Tibial nerve (tissue), 4 donors: ENCODE measurements at regions not wholly inside any gene's neighbourhood (a gene's known extent, or its start where the extent isn't known, plus 50 kb on each side); places are given as distances from the start of the nearest gene placed in this dataset.

Experiments used
- CTCF ChIP-seq, 5 experiments: fragments of 200-600 bp in 3 of 5; fragments of 450-650 bp in 2 of 5; sonication (generic) in 3 of 5; IDR thresholded peaks; one replicate each; pipeline ENCODE4 v1.5.1; 2016 to 2019; ENCODE audit warnings: antibody characterized with exemption in 5 of 5, mild to moderate bottlenecking in 3 of 5, moderate library complexity in 2 of 5
- EP300 ChIP-seq, 2 donors: sonication (generic); formaldehyde crosslinking; IDR thresholded peaks; one replicate each; pipeline ENCODE4 v1.6.1; 2017; ENCODE audit warnings: antibody characterized with exemption in 2 of 2, mild to moderate bottlenecking in 1 of 2
- POLR2A ChIP-seq, 2 donors: fragments of 450-650 bp; IDR thresholded peaks; one replicate each; pipeline ENCODE4 v1.6.1; 2017; ENCODE audit warnings: antibody characterized with exemption in 2 of 2, mild to moderate bottlenecking in 2 of 2, moderate library complexity in 2 of 2

- TF ChIP-seq CTCF (IDR thresholded peaks at IDR 0.05) (no peak), POLR2A (IDR thresholded peaks at IDR 0.05) (no peak), EP300 (IDR thresholded peaks at IDR 0.05) (no peak)
Observed at GRCh38 chr15:95758451-95758850, 572.0 kb upstream of the NR2F2 start.
